NB4 (cell line): ENCODE measurements at regions not wholly inside any gene's neighbourhood (a gene's known extent, or its start where the extent isn't known, plus 50 kb on each side); places are given as distances from the start of the nearest gene placed in this dataset.

ENCODE experiments used
- MYC ChIP-seq: IDR thresholded peaks from 2 replicates; pipeline ENCODE4 v1.6.1; 2011; ENCODE audit warnings: low read depth, low read length
- POLR2A ChIP-seq: IDR thresholded peaks from 2 replicates; pipeline ENCODE4 v1.6.1; 2011; ENCODE audit warnings: mild to moderate bottlenecking; ENCODE audit not compliant: insufficient read length; ENCODE audit errors: extremely low read depth
- TF ChIP-seq, protein P1 (sequence below): IDR thresholded peaks from one replicate; pipeline ENCODE4 v1.5.1; 2012; ENCODE audit warnings: low read depth, low read length

DNA sequence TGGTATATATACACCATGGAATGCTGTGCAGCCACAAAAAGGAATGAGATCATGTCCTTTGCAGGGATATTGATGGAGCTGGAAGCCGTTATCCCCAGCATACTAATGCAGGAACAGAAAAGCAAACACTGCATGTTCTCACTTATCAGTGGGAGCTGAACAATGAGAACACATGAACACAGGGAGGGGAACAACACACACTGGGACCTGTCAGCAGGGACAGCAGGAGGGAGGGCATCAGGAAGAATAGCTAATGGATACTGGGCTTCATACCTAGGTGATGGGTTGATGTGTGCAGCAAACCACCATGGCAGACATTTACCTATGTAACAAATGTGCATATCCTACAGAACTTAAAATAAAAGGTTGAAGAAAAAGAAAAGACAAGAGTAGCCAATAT lies 81.1 kb upstream of the ADAD1 start:
- TF ChIP-seq, protein P1, sequence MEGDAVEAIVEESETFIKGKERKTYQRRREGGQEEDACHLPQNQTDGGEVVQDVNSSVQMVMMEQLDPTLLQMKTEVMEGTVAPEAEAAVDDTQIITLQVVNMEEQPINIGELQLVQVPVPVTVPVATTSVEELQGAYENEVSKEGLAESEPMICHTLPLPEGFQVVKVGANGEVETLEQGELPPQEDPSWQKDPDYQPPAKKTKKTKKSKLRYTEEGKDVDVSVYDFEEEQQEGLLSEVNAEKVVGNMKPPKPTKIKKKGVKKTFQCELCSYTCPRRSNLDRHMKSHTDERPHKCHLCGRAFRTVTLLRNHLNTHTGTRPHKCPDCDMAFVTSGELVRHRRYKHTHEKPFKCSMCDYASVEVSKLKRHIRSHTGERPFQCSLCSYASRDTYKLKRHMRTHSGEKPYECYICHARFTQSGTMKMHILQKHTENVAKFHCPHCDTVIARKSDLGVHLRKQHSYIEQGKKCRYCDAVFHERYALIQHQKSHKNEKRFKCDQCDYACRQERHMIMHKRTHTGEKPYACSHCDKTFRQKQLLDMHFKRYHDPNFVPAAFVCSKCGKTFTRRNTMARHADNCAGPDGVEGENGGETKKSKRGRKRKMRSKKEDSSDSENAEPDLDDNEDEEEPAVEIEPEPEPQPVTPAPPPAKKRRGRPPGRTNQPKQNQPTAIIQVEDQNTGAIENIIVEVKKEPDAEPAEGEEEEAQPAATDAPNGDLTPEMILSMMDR, result no peak
- TF ChIP-seq POLR2A, result no peak
- TF ChIP-seq MYC, result no peak
